Right lobe of liver (tissue), 6 donors: ENCODE measurements at regions not wholly inside any gene's neighbourhood (a gene's known extent, or its start where the extent isn't known, plus 50 kb on each side); places are given as distances from the start of the nearest gene placed in this dataset.

Experiments used
- ATAC-seq, 4 donors: fragments of 200-7000 bp; cut with Tn5 transposase; one replicate each; pipeline ENCODE4 v1.9.1; 2020; ENCODE audit warnings: mild to moderate bottlenecking in 4 of 4, moderate library complexity in 4 of 4
- DNase-seq, 3 donors: peaks; one replicate each; pipeline ENCODE4 v3.0.0-alpha.2; 2020
- H3K27ac ChIP-seq, 3 donors: fragments of 200-600 bp; one replicate each; pipeline ENCODE4 v1.8.0; 2022
- H3K27me3 ChIP-seq, 2 donors: fragments of 200-600 bp; one replicate each; pipeline ENCODE4 v1.8.0; 2022
- H3K36me3 ChIP-seq, 4 donors: fragments of 200-600 bp; sonication (generic) in 1 of 4; one replicate each; pipeline versions ENCODE4 v1.5.1 to v1.8.0; 2017 to 2022; ENCODE audit warnings: control low read depth in 1 of 4
- H3K4me1 ChIP-seq, 4 donors: fragments of 200-600 bp; sonication (generic) in 1 of 4; one replicate each; pipeline versions ENCODE4 v1.5.1 to v1.8.0; 2017 to 2022; ENCODE audit warnings: control low read depth in 1 of 4
- H3K4me3 ChIP-seq, 3 donors: fragments of 200-600 bp; one replicate each; pipeline ENCODE4 v1.8.0; 2022
- H3K9me3 ChIP-seq, 4 donors: fragments of 200-600 bp; sonication (generic) in 1 of 4; one replicate each; pipeline versions ENCODE4 v1.5.1 to v1.8.0; 2017 to 2022; ENCODE audit warnings: control low read depth in 1 of 4
- POLR2A ChIP-seq: fragments of 450-650 bp; IDR thresholded peaks from one replicate; pipeline ENCODE4 v1.6.1; 2017; ENCODE audit warnings: antibody characterized with exemption, mild to moderate bottlenecking
- WGBS: methylation state at CpG from one replicate; pipeline ENCODE4 v1.1.6; 2018; ENCODE audit warnings: low coverage, low lambda C conversion rate; ENCODE audit not compliant: insufficient coverage; ENCODE audit errors: missing lambda C conversion rate; 5-methylcytosine and 5-hydroxymethylcytosine counted together
- intact Hi-C, 2 donors: fragments of 100-400 bp; cut with DNase I; formaldehyde crosslinking; loops; one replicate each; pipeline versions ENCODE4 v1.11.2 to v1.14.1; 2022
- TF ChIP-seq, protein P1 (sequence below), 4 donors: fragments of 200-600 bp in 3 of 4; fragments of 450-650 bp in 1 of 4; IDR thresholded peaks; one replicate each; pipeline versions ENCODE4 v1.5.1 to v1.8.0; 2016 to 2022; ENCODE audit warnings: antibody characterized with exemption in 4 of 4, mild to moderate bottlenecking in 2 of 4
- donor health status: DM: no; HTN: yes; CAD: no.
- donor health status: DM: no; HTN: no; CAD: no.
- donor health status: DM: no; HTN: no; CAD: no.
- donor health status: DM: no; HTN: yes; CAD: no.
- donor health status: DM: no; HTN: yes; CAD: no.

DNA sequence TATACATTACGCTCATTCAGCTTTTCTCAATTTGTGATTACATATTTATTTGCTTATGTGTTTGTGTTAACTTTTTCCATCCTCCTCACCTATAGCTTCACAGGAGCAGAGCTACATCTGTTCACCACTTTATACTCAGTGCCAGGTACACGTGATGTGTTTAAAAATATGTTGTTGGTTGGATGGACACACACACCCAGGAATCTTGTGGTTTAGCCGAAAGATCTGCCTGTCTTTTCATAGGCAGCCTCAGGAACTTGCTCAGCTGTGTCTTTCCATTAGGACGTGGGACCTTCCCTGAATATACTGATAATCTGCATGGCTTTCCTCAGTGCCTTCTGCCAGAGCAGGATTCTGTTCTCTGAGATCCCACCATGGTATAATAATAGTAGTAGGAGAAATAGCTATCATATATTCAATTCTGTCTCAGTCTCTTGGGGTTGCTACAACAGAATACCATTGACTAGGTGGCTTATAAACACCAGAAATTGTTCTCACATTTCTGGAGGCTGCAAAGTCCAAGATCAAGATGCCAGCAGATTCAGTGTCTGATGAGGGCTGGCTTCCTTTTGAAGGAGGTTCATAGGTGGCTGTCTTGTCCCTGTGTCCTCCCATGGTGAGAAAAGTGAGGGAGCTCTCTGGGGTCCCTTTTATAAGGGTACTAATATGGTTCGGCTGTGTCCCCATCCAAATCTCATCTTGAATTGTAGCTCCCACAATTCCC lies 50.0 kb upstream of the SOD3 start:
- Histone ChIP-seq H3K36me3 (no peaks in the 10 kb centered on the region), H3K27me3 (no peaks in the 10 kb centered on the region), H3K9me3 (no peaks in the 10 kb centered on the region), H3K4me1 (no peaks in the 10 kb centered on the region), H3K4me3 (no peak overlapping the region), H3K27ac (no peak overlapping the region)
- WGBS = 62% methylated on average over 5 of the region's 5 CpGs
- ATAC-seq (no peak), DNase-seq (no peak)
- intact Hi-C loops = no loop called here
- TF ChIP-seq, protein P1, sequence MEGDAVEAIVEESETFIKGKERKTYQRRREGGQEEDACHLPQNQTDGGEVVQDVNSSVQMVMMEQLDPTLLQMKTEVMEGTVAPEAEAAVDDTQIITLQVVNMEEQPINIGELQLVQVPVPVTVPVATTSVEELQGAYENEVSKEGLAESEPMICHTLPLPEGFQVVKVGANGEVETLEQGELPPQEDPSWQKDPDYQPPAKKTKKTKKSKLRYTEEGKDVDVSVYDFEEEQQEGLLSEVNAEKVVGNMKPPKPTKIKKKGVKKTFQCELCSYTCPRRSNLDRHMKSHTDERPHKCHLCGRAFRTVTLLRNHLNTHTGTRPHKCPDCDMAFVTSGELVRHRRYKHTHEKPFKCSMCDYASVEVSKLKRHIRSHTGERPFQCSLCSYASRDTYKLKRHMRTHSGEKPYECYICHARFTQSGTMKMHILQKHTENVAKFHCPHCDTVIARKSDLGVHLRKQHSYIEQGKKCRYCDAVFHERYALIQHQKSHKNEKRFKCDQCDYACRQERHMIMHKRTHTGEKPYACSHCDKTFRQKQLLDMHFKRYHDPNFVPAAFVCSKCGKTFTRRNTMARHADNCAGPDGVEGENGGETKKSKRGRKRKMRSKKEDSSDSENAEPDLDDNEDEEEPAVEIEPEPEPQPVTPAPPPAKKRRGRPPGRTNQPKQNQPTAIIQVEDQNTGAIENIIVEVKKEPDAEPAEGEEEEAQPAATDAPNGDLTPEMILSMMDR (IDR thresholded peaks at IDR 0.05) = no peak
- TF ChIP-seq POLR2A = no peak
